ENCODE measurements at regions not wholly inside any gene's neighbourhood (a gene's known extent, or its start where the extent isn't known, plus 50 kb on each side); places are given as distances from the start of the nearest gene placed in this dataset.
"Not testable (repeated sequence)": the region's sequence is repeated elsewhere in the genome, so short reads cannot be mapped to it uniquely, and the experiment has no call there.

DNA sequence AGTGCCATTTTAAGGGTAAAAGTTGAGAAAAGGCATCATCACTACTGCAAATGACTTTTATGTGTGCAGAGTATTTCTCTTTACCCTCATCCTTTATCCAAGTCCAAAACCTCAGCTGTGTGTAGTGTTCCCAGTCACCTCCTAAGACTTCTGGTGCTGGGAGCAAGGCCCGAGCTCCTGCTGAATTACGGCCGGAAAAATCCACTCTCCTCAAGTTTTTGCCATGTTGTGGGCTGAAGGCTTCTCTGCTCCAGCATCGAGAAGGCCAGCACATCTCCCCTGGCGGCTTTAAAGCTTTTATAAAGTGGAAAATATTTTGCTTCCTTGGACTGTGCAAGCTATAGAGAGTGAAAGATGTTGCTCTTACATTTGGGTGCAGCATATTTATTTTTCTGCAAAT lies 153.2 kb upstream of the THBS2 start:
- DNase-seq (ENCODE audit: low spot score), result no peak

DNA sequence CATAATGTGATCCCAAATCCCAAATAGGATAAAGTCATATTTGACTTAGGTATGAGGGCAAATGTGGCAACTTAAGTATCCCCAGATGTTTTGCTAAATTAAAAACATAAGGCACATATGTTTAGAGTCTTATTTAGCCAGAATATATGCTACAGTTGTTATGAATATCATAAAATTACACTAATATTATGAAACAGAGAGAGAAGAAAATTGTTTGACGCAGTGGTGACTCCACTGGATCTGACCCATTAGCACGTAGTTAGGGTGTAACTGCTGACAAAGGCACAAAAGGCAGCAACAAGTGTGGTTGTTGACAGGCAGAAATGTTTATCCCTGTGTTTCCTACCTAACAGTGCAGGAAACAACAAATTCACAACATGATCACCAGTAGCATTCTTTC lies 152.4 kb upstream of the THBS2 start:
- DNase-seq (ENCODE audit: low spot score), result no peak

DNA sequence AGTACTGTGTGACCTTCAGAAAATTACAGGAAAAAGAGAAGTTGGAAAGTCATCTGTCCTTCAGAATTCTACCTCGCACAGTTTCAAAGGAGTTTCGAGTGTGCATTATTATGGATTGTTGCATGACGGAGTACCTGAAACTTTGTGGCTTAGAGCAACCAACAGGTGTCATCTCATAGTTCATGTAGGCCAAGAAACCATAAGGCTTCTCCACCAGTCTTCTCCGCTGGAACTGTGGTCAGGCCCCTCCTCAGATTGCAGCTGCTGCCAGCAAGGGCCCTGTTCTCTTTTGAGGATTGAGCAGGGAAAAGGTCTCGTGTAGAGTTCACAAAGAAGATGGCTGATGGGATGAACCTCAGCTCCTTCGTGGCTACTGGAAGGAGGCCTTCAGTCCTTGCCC lies 151.2 kb upstream of the THBS2 start:
- DNase-seq (ENCODE audit: low spot score), result no peak

DNA sequence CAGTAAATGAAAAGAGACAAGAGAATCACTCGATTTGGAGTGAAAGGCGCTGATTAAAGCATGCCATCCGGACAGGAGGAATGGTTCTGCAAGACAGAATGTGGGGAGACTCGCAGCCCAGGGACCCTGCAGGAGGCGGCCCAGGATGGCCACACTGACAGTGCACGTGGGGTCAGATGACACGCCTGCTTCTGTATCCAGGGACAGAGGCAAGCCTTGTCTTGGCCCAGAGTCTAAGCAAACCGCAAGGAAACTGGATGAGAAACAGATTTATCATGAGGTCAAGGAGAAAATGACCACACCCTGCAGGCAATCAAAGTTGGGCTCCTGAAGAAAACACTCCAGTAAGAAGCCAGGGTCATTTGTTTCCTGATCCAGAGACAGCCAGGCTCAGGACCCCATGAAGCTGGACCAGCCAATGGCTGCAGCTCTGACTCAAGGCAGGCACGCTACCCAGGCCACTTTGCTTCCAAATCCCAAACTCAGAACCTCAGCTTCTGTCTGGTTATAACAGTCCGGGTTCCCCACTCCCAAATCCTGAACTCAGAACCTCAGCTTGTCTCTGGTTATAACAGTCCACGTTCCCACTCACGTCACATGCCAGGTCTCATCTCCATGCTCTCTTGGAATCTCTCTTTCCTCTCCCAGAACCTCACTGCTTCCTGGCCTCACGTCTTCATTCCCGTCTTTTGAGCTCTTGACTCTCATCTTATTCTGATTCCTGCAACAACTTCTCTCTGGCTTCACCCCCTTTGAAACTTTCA lies 144.9 kb upstream of the THBS2 start:
- no peak for DNase-seq (ENCODE audit: low spot score)

DNA sequence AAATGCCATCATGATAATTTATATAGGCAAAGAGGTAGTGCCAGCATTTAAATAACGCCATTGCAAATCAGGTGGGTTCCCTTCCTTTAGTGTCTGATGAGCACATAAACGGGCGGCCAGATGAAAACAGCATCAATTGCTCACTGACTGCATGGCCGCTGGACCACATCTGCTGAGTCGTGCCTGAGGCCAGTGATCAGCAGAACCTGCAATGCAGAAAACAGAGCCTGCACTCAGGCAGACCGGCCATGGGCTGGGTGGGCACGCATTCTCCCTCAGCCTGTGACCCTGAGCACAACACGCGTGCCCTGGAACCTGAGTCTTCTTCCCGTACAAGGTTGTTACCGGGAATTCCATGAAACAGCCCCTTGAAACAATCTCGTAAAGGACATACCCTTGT lies 144.0 kb upstream of the THBS2 start:
- DNase-seq (ENCODE audit: low spot score), result no peak

DNA sequence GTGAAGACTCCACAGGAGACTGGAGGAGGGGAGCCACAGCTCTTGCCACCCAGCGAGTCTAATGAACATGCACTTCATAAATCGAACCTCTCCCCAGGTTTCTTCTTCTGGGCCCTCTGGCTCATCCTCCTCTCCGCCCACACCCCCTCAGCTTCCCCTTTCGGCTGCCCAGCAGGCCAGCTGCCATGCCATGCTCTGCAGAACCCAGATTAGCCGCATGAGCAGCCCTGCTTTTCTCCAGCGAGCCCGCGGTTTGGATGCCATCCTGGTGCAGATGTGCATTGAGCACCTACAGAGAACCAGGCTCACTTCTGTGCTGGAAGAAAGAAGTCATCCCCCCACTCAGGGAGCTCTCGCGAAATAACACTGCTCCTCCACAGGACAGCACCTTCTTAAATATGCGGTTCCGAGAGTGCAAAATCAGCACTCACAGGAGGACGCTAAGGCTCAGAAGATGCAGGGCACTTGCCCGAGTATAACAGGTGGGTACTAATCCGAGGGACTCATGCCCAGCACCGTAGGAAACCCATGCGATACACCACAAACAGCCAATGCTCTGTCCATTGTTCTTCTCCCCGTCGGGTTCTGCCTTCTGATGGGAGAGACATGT lies 143.0 kb upstream of the THBS2 start:
- DNase-seq (ENCODE audit: low spot score), result no peak

DNA sequence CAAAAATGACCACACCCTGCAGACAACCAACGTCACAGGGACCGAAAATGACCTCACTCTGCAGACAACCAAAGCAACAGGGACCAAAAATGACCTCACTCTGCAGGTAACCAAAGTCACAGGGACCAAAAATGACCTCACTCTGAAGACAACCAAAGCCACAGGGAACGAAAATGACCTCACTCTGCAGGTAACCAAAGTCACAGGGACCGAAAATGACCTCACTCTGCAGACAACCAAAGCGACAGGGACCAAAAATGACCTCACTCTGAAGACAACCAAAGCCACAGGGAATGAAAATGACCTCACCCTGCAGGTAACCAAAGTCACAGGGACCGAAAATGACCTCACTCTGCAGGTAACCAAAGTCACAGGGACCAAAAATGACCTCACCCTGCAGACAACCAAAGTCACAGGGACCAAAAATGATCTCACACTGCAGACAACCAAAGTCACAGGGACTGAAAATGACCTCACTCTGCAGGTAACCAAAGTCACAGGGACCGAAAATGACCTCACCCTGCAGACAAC lies 142.4 kb upstream of the THBS2 start:
- DNase-seq (ENCODE audit: low spot score), result not testable (repeated sequence)

DNA sequence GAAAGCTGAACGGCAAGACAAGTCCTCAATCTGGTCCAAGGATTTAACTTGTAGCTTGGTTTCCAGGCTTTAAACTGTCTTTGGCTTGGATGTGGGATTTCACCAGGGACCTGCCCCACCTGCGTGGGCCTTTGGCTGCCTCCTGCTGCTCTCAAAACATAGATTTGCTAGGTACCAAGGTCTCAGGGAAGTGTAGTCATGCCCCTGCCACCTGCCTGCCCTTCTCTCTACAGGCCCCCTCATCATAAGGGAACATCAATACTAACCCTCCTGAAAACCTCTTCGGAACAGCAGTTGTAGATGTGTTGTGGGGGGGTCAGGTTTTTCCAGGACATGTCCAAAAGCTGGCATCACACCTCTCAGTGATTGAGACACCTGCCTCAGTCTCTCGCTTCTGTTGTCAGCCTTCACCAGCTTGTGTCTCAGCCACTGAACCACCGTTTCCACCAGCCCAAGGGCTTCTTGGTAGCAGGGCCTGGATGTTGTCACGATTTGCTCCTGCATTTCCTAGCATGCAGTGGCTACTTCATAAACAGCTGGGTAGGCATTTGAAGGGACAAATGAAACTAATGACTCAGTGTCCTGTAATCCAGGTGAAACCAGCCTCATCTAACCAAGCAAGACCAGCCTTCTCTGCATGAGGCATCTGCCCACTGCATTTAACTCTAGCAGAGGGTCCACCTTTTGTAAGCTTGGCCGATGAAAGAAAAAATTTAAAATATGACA lies 141.6 kb upstream of the THBS2 start:
- no peak for DNase-seq (ENCODE audit: low spot score)

DNA sequence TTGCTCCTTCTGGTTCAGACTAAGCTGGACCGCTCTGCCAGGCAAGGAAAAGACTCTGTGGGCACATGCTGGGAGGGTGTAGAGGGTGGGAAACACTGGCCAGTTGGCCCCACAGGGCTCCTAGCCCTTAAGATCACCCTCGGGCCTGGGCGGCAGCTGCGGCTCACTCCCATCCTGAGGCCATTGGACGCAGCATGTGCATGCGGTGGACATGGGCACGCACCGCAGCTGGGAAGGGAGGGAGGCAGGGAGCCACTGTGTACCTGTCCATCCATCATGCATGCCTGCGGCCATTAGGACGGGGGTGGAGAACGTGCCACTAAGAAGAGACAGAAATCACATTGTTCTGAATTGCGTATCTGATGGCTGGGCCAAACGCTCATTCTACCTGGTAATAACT lies 140.1 kb upstream of the THBS2 start:
- DNase-seq (ENCODE audit: low spot score), result no peak

DNA sequence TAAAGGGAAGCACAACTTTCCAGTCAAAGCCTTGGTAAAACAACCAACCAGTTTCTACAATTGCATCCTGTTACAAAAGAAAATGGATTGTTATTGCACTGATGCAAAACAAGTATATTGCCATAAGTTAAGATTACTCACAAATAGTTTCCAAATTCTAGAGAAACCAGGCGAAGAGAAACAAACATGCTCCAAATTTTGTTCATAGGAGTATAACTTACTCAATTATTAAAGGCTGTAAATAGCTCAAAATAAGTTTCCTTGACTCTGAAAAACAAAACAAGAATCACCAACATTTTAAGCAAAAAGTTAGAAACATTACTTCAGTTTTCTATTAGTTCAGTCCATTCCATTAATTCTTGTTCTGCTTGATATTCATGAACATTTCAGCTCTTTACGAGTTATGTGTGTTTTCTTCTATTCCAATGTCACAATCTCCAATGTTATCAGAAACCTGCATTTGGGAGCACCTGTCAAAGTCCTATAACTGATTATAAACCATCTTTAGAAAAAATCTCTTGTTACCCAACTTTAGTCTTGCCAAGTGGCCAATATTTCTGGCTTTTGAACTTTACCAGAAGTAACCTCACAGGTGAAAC lies 137.9 kb upstream of the THBS2 start:
- DNase-seq (ENCODE audit: low spot score), result no peak

DNA sequence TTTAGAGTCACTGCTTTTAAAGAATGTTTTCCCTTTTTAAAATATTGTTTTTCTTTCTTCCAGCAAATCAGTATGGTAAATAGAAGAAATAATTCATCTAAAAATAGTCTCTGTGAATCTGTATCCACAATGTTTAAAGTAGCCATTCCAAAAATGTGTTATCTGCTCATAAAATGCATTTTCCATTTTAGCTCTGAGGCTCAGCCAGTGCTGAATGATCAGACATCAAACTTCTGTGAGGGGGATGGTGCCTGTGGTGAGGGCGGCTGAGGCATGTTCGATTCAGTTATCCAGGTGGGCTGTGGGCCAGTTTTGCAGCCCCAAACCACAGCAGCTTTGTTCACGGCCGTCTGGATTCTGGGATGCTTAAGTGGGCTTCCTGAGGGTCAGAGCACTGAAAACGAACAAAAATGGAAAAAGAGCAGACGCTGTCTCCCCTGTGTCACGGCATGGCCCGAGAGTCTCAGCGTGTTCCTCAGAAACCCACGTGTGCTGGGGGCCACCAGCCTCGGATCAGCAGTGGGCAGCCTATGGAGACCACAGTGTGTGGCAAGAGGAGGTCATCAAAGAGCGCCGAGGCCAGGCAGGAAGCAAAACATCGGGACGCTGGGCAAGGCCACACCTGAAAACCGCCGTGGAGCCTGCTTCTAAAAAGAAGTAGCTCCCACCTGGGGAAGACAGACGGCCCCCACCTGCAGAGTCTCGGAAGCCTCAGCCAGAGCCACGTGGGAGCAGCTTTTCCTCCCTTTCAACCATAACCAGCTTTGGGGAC lies 134.9 kb upstream of the THBS2 start:
- DNase-seq (ENCODE audit: low spot score), result no peak

DNA sequence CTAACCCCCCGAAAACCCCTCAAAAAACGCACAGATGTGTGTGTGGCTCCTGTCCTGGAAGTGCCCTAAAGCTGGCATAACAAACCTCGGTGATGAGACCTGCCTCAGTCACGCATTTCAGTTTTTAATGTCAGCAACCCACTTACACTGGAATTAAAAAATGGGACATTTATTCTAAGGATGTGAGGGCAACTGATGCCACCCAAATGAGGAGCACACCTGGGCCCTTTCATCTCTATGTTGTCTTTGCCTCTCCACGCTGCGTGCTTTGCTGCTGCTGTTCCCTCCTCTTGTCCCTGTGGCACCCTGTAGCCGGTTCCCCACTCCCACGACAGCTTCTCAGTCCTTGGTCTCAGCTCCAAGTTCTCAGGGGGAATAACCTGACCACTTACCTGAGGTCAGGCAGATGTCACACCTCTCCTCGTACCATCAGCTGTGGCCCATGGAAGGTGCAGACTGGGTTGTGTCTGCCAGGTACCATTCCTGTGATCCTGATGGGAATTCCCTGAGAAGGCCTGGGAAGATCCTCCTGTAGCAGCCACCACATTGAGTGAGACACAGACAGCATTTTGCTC lies 134.2 kb upstream of the THBS2 start:
- no peak for DNase-seq (ENCODE audit: low spot score)

DNA sequence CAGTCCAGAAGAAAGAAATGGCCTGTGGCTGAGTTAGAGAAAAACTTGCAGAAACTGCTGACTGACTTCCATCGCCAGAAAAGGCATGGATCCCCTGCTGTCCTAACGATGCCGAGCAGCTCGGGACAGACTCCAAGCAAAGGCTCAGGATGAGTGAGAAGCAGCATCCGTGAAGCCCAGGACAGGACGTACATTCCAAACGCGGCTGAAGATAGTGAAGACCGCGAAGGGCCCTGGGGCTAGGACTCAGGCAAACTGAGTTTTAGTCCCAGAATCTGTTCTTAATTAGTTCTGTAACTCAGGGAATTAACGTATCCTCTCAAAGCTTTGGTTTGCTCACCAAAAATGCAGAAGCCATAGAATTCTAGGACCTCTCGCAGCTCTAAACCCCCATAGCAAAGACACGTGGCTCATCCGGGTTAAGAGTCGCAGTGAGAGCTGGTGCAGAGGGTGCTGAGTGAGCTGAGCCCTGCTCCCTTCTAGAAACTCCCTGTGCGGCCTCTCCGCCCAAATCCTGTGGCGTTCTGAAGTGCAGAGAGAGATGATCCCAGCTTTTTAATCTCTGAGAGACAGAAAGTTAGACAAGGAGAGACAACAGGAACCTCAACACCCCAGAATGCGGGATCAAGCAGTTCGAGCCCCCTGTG lies 132.9 kb upstream of the THBS2 start:
- no peak for DNase-seq (ENCODE audit: low spot score)

DNA sequence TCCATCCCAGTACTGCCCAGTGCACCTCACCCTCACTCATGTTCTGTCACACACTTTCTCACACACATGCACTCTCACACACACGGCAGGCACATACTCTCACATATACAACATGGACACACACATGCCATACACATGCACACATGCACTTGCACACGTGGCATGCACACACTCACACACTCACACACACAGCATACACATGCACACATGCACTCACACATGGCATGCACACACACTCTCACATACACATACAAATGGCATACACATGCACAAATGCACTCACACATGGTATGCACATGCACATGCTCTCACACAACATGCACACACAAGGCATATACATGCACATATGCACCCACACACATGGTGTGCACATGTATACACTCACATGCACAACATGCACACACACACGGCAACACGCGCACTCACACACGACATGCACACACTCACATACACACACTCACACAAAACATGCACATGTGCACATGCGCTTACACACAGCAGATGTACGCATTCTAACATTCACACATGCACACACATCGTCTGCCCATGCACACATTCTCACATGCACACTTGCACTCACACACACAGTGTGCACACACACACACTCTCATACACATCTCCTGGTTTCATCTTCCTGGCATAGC lies 131.7 kb upstream of the THBS2 start:
- no peak for DNase-seq (ENCODE audit: low spot score)

DNA sequence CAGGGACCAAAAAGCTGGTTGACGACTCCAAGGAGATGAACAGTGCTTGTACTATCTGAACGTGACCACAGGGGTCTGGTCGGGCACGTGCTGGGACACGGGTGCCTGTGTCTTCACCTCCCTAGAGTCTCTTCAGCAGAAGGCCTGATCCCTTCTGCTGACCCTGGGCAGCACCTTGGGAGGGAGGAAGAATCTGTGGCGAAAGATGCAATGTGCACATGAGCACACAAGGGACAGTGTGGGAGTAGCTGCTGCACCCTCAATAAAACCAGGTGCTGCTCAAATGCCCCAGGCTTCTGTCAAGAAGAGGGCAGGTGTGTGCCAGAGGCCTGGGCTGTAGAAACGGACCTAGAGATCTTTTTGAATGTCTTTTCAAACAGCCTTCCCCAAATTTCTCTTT lies 130.6 kb upstream of the THBS2 start:
- DNase-seq (ENCODE audit: low spot score), result no peak

DNA sequence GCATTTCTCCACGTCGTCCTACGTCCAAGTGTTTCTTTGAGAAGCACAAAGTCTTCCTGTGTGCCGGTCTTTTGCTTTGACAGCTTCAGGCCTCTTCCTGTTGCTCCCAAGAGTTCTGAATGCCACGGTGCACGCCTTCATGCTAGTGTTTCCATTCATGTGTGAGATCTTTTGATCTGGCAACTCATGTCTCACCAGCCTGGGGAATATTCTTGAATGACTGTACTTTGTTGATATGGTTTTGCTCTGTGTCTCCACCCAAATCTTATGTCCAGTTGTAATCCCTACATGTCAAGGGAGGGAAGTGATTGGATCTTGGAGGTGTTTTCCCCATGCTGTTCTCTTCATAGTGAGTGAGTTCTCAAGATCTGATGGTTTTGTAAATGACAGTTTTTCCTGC lies 129.6 kb upstream of the THBS2 start:
- DNase-seq (ENCODE audit: low spot score), result no peak

DNA sequence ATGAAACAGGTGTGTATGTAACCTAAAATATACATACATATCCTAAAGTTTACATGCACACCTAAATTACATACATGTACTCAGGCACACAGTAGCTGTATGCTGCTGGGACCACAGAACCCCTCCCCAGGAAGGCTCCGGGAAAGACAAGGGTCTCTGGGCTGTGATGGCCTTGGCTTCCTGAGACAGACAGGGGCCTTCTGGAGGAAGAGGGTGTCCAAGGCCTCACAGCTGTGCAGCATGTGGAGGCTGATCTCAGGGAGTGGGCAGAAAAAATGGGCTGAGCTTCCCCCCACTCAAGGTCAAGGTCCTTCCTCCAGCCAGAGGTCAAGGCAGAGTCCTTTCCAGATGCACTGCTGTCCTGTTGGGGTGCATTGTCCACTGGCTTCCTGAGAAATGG lies 129.1 kb upstream of the THBS2 start:
- DNase-seq (ENCODE audit: low spot score), result no peak

DNA sequence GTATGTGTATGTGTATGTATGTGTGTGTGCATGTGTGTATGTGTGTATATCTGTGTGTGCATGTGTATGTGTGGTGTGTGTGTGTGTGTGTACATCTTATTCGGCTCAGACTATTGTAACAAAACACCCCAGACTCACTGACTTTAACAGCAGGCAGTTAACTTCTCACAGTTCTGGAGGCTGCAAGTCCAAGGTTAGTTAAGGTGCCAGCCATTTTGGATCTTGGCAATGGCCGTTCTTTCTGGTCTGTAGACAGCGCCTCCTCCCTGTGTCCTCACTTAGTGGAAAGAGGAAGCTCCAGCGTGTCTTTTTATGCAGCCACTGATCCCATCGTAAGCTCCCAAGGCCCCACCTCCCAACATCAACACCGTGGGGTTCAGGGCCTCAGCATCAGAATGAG lies 128.3 kb upstream of the THBS2 start:
- no peak for DNase-seq (ENCODE audit: low spot score)

DNA sequence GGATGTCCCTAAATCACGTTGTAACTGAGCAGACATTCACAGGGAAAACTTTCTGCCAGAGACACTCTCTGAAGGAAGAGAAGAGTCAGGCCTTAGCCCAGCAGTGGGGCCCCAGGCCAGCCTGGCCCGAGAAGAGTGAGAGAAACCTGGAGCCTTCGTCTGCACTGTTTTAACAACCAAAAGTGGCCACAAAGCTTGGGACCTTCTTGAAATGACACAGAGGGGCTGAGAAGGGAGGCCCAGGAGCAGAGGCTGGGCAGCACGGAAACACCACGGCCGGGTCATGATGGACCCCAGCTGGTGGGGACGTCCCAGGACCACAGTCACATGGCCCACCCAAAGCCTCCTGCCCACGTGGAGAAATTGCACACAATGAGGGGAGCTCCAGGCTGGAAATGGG lies 126.8 kb upstream of the THBS2 start:
- DNase-seq (ENCODE audit: low spot score), result no peak

DNA sequence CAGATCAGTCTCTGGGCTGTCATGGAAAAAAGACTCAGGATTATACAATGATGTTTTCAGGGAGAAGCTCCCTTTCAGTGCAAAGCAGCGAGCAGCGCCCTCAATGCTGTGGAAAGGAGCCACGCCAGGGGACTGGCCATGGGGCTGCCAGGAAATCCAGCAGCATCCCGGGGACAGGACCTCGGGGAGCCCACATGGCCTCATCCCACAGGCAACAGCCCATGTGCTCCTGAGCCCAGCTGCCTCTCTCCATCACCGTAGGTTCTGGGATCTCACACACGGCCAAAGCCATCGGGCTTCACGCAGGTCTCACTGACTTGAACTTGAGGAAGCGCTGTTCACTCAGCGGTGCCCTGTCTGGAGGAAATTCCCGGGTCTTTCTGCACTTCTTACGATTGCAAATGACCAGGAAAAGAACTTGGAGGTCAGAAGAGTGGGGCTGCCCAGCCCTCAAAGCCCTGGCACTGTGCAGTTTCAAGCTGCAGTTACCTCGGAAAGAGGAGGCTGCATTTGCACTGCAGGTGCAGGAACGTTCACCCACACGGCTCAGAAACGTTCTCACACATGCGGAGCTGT lies 125.9 kb upstream of the THBS2 start:
- no peak for DNase-seq (ENCODE audit: low spot score)
